Stomach smooth muscle (tissue), 2 donors: ENCODE measurements at regions not wholly inside any gene's neighbourhood (a gene's known extent, or its start where the extent isn't known, plus 50 kb on each side); places are given as distances from the start of the nearest gene placed in this dataset.

ENCODE experiments used
- H3K27ac ChIP-seq: one replicate; pipeline ENCODE4 v1.7.0; 2013; ENCODE audit warnings: mild to moderate bottlenecking, low read length, inconsistent platforms
- H3K27me3 ChIP-seq, 2 donors: one replicate each; pipeline ENCODE4 v1.7.0; 2013; ENCODE audit warnings: low read length in 2 of 2; ENCODE audit not compliant: insufficient read depth in 2 of 2, control insufficient read depth in 1 of 2
- H3K36me3 ChIP-seq, 2 donors: one replicate each; pipeline ENCODE4 v1.7.0; 2013; ENCODE audit warnings: low read length in 2 of 2; ENCODE audit not compliant: control insufficient read depth in 2 of 2, insufficient read depth in 2 of 2
- H3K4me1 ChIP-seq: one replicate; pipeline ENCODE4 v1.7.0; 2013; ENCODE audit warnings: low read length; ENCODE audit not compliant: control insufficient read depth, insufficient read depth
- H3K4me3 ChIP-seq, 2 donors: one replicate each; pipeline ENCODE4 v1.7.0; 2013; ENCODE audit warnings: low read length in 2 of 2
- H3K9ac ChIP-seq, 2 donors: one replicate each; pipeline ENCODE4 v1.7.0; 2013; ENCODE audit warnings: low read length in 2 of 2, mild to moderate bottlenecking in 1 of 2
- H3K9me3 ChIP-seq, 2 donors: one replicate each; pipeline ENCODE4 v1.7.0; 2013; ENCODE audit warnings: low read length in 2 of 2; ENCODE audit not compliant: control insufficient read depth in 2 of 2
- donor health status: healthy.
- donor health status: Pancreatic carcinoma.

GRCh38 chr2:126542247-126542646, 113.7 kb upstream of the GYPC start:
- Histone ChIP-seq H3K4me3 (no peak overlapping the region), H3K36me3 (no peaks in the 10 kb centered on the region), H3K27me3 (no peaks in the 10 kb centered on the region), H3K27ac (no peak overlapping the region), H3K4me1 (no peaks in the 10 kb centered on the region), H3K9me3 (peaks cover 0 to 9% of the 10 kb centered on the region in 2 donors), H3K9ac (no peak overlapping the region)

- no peak overlapping the region for H3K9ac ChIP-seq
- no peaks in the 10 kb centered on the region for H3K4me1 ChIP-seq
- H3K27ac ChIP-seq, result no peak overlapping the region
- peaks cover 0 to 9% of the 10 kb centered on the region in 2 donors for H3K9me3 ChIP-seq
- H3K27me3 ChIP-seq, result no peaks in the 10 kb centered on the region
- no peak overlapping the region for H3K4me3 ChIP-seq
- H3K36me3 ChIP-seq, result no peaks in the 10 kb centered on the region
These were observed 112.9 kb upstream of the GYPC start for GRCh38 chr2:126543081-126543480.

- Histone ChIP-seq H3K9me3 (no peaks in the 10 kb centered on the region), H3K4me1 (no peaks in the 10 kb centered on the region), H3K36me3 (no peaks in the 10 kb centered on the region), H3K9ac (no peak overlapping the region), H3K4me3 (no peak overlapping the region), H3K27me3 (no peaks in the 10 kb centered on the region), H3K27ac (no peak overlapping the region)
These were observed 97.9 kb upstream of the GYPC start for GRCh38 chr2:126558029-126558428.

GRCh38 chr2:126568734-126569133, 87.2 kb upstream of the GYPC start:
- H3K36me3 ChIP-seq, result no peaks in the 10 kb centered on the region

GRCh38 chr2:126571403-126571802, 84.6 kb upstream of the GYPC start:
- H3K27me3 ChIP-seq, result no peaks in the 10 kb centered on the region
- H3K4me3 ChIP-seq, result no peak overlapping the region
- H3K9ac ChIP-seq, result no peak overlapping the region
- no peaks in the 10 kb centered on the region for H3K36me3 ChIP-seq
- H3K9me3 ChIP-seq, result no peaks in the 10 kb centered on the region
- H3K27ac ChIP-seq, result no peak overlapping the region
- H3K4me1 ChIP-seq, result no peaks in the 10 kb centered on the region

More at GRCh38 chr2:126568734-126569133, 87.2 kb upstream of the GYPC start:
- Histone ChIP-seq H3K4me3 (no peak overlapping the region), H3K27ac (no peak overlapping the region), H3K9me3 (no peaks in the 10 kb centered on the region), H3K4me1 (no peaks in the 10 kb centered on the region), H3K9ac (no peak overlapping the region), H3K27me3 (no peaks in the 10 kb centered on the region)

GRCh38 chr2:126575631-126576030, 80.3 kb upstream of the GYPC start:
- Histone ChIP-seq H3K9ac (no peak overlapping the region), H3K27me3 (no peaks in the 10 kb centered on the region), H3K4me1 (no peaks in the 10 kb centered on the region), H3K4me3 (no peak overlapping the region), H3K9me3 (no peaks in the 10 kb centered on the region), H3K27ac (no peak overlapping the region), H3K36me3 (no peaks in the 10 kb centered on the region)

GRCh38 chr2:126579868-126580267, 76.1 kb upstream of the GYPC start:
- Histone ChIP-seq H3K36me3 (no peaks in the 10 kb centered on the region), H3K27me3 (no peaks in the 10 kb centered on the region), H3K27ac (no peak overlapping the region)

GRCh38 chr2:126586317-126586716, 69.6 kb upstream of the GYPC start:
- no peaks in the 10 kb centered on the region for H3K4me1 ChIP-seq
- no peaks in the 10 kb centered on the region for H3K9me3 ChIP-seq
- no peak overlapping the region for H3K4me3 ChIP-seq
- H3K27me3 ChIP-seq, result no peaks in the 10 kb centered on the region
- H3K9ac ChIP-seq, result no peak overlapping the region
- no peak overlapping the region for H3K27ac ChIP-seq
- H3K36me3 ChIP-seq, result no peaks in the 10 kb centered on the region

More at GRCh38 chr2:126579868-126580267, 76.1 kb upstream of the GYPC start:
- Histone ChIP-seq H3K4me1 (no peaks in the 10 kb centered on the region), H3K4me3 (no peak overlapping the region), H3K9ac (no peak overlapping the region), H3K9me3 (no peaks in the 10 kb centered on the region)

- H3K27ac ChIP-seq, result no peak overlapping the region
- no peak overlapping the region for H3K4me3 ChIP-seq
- no peak overlapping the region for H3K9ac ChIP-seq
- no peaks in the 10 kb centered on the region for H3K36me3 ChIP-seq
- H3K4me1 ChIP-seq, result no peaks in the 10 kb centered on the region
- H3K9me3 ChIP-seq, result peaks cover 0 to 4% of the 10 kb centered on the region in 2 donors
- H3K27me3 ChIP-seq, result no peaks in the 10 kb centered on the region
These were observed 56.9 kb upstream of the GYPC start for GRCh38 chr2:126599062-126599461.

GRCh38 chr2:126600742-126601141, 55.2 kb upstream of the GYPC start:
- H3K36me3 ChIP-seq, result no peaks in the 10 kb centered on the region
- H3K4me1 ChIP-seq, result no peaks in the 10 kb centered on the region
- no peak overlapping the region for H3K4me3 ChIP-seq
- no peaks in the 10 kb centered on the region for H3K27me3 ChIP-seq
- H3K9me3 ChIP-seq, result peaks cover 4 to 8% of the 10 kb centered on the region in 2 donors
- H3K9ac ChIP-seq, result no peak overlapping the region
- H3K27ac ChIP-seq, result no peak overlapping the region

GRCh38 chr2:126602334-126602733, 53.6 kb upstream of the GYPC start:
- H3K4me3 ChIP-seq, result no peak overlapping the region
- H3K27me3 ChIP-seq, result no peaks in the 10 kb centered on the region
- H3K4me1 ChIP-seq, result no peaks in the 10 kb centered on the region
- no peak overlapping the region for H3K9ac ChIP-seq
- no peak overlapping the region for H3K27ac ChIP-seq
- no peaks in the 10 kb centered on the region for H3K36me3 ChIP-seq
- peaks cover 4 to 8% of the 10 kb centered on the region in 2 donors for H3K9me3 ChIP-seq
